ENCODE measurements at regions not wholly inside any gene's neighbourhood (a gene's known extent, or its start where the extent isn't known, plus 50 kb on each side); places are given as distances from the start of the nearest gene placed in this dataset.

DNA sequence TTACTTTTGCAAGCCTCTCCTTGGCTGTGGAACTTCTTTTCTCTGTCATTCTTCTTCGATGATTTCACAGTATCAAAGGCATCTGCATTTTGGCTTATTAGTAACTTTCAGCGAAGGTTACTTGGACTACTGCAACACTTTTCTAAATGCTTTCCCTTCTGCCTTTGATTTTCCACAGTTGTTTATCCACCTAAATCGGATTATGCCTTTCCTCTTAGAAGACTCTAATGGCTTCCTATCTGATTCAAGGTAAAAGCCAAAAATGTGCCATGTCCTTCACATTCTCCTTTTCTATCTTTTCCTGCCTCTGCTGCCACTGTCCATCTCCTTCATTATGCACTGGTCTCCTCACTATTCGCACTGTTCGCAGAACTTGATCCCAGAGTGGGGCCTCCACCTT lies 1606.3 kb upstream of the LRRTM3 start:
- no peaks in the 10 kb centered on the region for H4K20me1 ChIP-seq (ENCODE audit: low read depth, low read length)
- H3K4me3 ChIP-seq (ENCODE audit: insufficient read depth, low read length, poor library complexity, severe bottlenecking), result no peak overlapping the region
- H3K9me2 ChIP-seq (replicated peaks; ENCODE audit: insufficient read depth, low read length), result no peaks in the 10 kb centered on the region
- no peak overlapping the region for H3K27ac ChIP-seq (ENCODE audit: low read depth, low read length)
- H3F3A ChIP-seq (ENCODE audit: insufficient read depth), result no peaks in the 10 kb centered on the region
- H3K9me3 ChIP-seq (ENCODE audit: insufficient read depth, low read length), result no peaks in the 10 kb centered on the region
- no peaks in the 10 kb centered on the region for H3K79me2 ChIP-seq (ENCODE audit: insufficient read depth, low read length)
- H3K36me3 ChIP-seq (ENCODE audit: low read length), result no peaks in the 10 kb centered on the region
- no peaks in the 10 kb centered on the region for H3K27me3 ChIP-seq (ENCODE audit: low read length)
- H2AFZ ChIP-seq (ENCODE audit: low read depth, low read length, severe bottlenecking), result no peak overlapping the region
- no peak overlapping the region for H3K4me2 ChIP-seq (ENCODE audit: low read depth, low read length, poor library complexity, severe bottlenecking)
- no peak for TF ChIP-seq EZH2phosphoT487 (conservative IDR thresholded peaks at IDR 0.05; ENCODE audit: low read length)
- TF ChIP-seq CTCF (IDR thresholded peaks at IDR 0.05; ENCODE audit: insufficient read depth, low read length, poor library complexity, severe bottlenecking), result no peak
- H3K9ac ChIP-seq (ENCODE audit: low read length), result no peak overlapping the region

DNA sequence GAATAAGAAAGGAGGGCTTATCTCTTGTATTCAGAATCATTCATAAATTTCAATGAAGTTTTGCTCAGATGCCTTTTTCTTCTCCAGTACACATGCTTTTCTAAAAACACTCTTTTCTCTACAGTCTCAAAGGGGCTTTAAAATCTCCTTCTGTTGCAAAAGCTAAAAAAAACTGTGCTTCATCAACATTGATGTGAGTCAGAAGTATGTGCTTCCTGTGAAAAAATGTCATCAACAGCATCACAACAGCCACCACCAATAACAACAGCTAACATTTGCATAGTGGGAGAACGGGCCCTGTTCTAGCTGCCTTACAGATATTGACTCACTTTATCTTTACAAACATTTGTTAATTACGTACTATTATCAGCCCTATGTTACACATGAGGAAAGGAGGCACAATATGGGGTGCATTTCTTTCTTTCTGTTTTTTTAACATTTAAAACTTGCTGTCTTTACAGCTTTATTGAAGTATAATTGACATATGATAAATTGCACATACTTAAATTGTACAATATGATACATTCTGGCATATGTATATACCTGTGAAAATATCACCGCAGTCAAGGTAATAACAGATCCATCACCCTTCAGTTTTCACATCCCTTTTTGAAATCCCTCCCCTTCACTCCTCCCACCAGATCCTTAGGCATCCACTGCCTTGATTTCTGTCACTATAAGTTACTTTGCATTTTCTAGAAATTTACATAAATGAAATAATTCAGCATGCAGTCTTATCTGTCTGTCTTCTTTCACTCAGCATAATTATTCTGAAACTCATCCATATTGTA lies 1605.4 kb upstream of the LRRTM3 start:
- Histone ChIP-seq H3K36me3 (ENCODE audit: low read length) (no peaks in the 10 kb centered on the region), H3F3A (ENCODE audit: insufficient read depth) (no peaks in the 10 kb centered on the region), H4K20me1 (ENCODE audit: low read depth, low read length) (no peaks in the 10 kb centered on the region), H3K9me3 (ENCODE audit: insufficient read depth, low read length) (no peaks in the 10 kb centered on the region), H3K4me2 (ENCODE audit: low read depth, low read length, poor library complexity, severe bottlenecking) (no peak overlapping the region), H2AFZ (ENCODE audit: low read depth, low read length, severe bottlenecking) (no peak overlapping the region), H3K9ac (ENCODE audit: low read length) (no peak overlapping the region), H3K9me2 (replicated peaks; ENCODE audit: insufficient read depth, low read length) (no peaks in the 10 kb centered on the region), H3K27ac (ENCODE audit: low read depth, low read length) (no peak overlapping the region), H3K27me3 (ENCODE audit: low read length) (no peaks in the 10 kb centered on the region), H3K4me3 (ENCODE audit: insufficient read depth, low read length, poor library complexity, severe bottlenecking) (no peak overlapping the region), H3K79me2 (ENCODE audit: insufficient read depth, low read length) (no peaks in the 10 kb centered on the region)
- TF ChIP-seq CTCF (IDR thresholded peaks at IDR 0.05; ENCODE audit: insufficient read depth, low read length, poor library complexity, severe bottlenecking) (no peak), EZH2phosphoT487 (conservative IDR thresholded peaks at IDR 0.05; ENCODE audit: low read length) (no peak)

- Histone ChIP-seq H3F3A (ENCODE audit: insufficient read depth) (no peaks in the 10 kb centered on the region), H2AFZ (ENCODE audit: low read depth, low read length, severe bottlenecking) (no peak overlapping the region), H3K27me3 (ENCODE audit: low read length) (no peaks in the 10 kb centered on the region), H3K9me3 (ENCODE audit: insufficient read depth, low read length) (no peaks in the 10 kb centered on the region), H3K4me2 (ENCODE audit: low read depth, low read length, poor library complexity, severe bottlenecking) (no peak overlapping the region), H4K20me1 (ENCODE audit: low read depth, low read length) (no peaks in the 10 kb centered on the region), H3K79me2 (ENCODE audit: insufficient read depth, low read length) (no peaks in the 10 kb centered on the region), H3K36me3 (ENCODE audit: low read length) (no peaks in the 10 kb centered on the region), H3K27ac (ENCODE audit: low read depth, low read length) (no peak overlapping the region), H3K4me3 (ENCODE audit: insufficient read depth, low read length, poor library complexity, severe bottlenecking) (no peak overlapping the region), H3K9me2 (replicated peaks; ENCODE audit: insufficient read depth, low read length) (no peaks in the 10 kb centered on the region), H3K9ac (ENCODE audit: low read length) (no peak overlapping the region)
- no peak for TF ChIP-seq CTCF (IDR thresholded peaks at IDR 0.05; ENCODE audit: insufficient read depth, low read length, poor library complexity, severe bottlenecking)
- TF ChIP-seq EZH2phosphoT487 (conservative IDR thresholded peaks at IDR 0.05; ENCODE audit: low read length), result no peak
Observed at GRCh38 chr10:65323802-65324201, 1602.0 kb upstream of the LRRTM3 start.
